COLO668 (cell line): ENCODE measurements at regions not wholly inside any gene's neighbourhood (a gene's known extent, or its start where the extent isn't known, plus 50 kb on each side); places are given as distances from the start of the nearest gene placed in this dataset.
"Not testable (repeated sequence)": the region's sequence is repeated elsewhere in the genome, so short reads cannot be mapped to it uniquely, and the experiment has no call there.

Source experiments
- DNase-seq: peaks from one replicate; lab custom pipeline; 2025; ENCODE audit not compliant: unreplicated experiment; lab: John Stamatoyannopoulos, UW

- no peak for DNase-seq
Observed at GRCh38 chr2:236979664-236980063, 106.0 kb upstream of the COPS8 start.

DNA sequence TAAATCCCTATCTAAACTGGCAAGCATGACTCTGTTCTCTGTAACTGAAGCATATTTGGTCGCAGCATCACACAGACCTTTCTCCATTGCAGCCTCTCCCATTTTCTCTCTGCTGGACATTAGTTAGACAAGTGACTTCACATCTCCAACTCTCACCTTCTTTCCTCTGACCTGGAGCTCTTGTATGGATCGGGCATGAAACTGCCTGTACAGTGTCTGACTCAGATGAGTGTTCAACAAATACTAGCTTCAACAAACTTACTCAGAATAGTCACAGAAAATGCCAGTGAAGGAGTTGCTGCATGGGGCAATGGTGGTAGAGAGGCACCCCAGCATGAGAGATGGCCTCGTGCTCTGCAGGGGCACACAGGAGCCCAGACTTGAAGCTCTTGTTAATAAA, 104.7 kb upstream of the COPS8 start:
- no peak for DNase-seq

DNA sequence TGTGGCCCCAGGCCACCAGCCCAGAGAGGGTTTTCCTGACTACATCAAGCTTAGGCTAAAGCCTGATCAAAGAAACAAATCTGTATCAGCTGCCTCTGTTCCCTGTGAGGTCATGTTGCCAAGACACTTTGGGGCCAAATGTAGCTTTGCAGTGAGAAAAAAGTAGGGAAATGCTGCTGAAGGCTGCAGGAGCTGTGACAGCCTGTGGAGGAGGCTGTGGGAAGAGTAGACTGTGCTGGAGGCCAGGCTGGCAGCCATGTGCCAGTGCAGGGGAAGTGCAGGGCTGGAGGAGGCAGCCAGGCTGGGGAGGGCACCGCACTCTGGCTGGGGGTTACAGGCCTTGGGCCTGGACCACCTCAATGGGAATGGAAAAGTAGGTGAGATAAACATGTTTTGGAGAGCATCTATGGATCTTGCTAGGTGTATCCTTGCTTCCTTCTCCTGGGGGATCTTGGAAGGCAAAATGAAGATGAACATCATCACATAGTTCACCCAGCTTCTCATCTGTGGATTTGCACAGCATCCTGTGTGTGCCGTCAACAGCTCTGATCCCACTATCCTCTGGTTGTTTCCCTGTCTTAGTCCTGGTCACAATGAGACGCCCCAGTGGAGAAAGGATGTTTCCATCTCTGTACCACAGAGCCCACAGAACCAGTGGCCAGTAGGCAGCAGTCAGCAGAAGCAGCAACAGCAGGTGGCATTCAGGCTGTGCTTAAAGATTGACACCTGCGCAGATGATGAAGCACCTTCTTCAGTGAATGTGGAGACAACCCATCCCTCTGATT, 103.8 kb upstream of the COPS8 start:
- DNase-seq, result no peak

DNA sequence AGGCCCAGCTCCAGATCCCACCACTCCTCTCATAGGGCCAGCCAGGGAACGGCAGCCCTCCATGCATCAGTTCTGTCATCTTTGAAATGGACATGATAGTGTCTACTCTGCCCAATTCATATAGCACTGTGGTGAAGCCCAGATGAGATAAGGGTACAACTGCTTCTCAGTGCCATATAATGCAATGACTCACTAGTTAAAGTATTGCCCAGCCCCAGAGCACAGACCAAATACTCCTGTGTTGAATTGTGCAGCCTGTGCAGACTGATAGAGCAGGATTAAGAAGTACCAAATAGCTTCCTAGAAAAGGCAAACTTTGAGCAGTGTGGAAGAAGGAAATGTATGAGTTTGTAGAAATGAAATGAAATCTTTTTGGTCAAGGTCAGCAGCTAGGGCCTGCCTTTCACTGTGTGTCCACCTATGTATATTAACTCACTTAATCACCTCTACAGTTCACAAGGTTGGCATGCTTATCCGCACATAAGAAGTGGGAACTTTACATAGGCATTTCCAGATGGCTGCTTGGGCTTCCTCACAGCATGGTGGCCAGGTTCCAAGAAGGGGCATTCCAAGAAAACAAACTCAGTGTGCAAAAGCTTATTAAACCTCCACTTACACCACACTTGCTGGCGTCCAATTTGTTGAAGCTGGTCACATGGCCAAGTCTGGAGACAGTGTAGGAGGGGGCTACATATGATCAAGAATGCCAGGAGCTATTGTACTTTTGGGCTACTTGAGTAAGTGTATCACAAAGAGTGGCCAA, 102.8 kb upstream of the COPS8 start:
- no peak for DNase-seq

DNA sequence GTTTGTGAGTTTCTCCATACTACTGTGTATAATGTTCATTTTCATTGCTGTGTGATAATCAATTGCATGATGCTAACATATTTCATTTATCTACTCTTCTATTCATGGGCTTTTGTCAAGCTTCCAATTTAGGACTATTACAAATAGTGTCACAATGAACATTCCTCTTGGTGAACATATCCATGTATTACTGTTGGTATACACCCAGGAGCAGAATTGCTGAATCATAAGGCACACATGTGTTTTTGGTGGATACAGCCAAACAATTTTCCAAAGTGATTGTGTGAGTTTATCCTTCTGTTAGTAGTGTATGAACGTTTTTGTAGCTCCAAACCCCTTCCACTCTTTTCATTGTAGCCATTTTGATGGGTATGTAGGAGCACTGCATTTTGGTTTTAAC, 101.6 kb upstream of the COPS8 start:
- no peak for DNase-seq

DNA sequence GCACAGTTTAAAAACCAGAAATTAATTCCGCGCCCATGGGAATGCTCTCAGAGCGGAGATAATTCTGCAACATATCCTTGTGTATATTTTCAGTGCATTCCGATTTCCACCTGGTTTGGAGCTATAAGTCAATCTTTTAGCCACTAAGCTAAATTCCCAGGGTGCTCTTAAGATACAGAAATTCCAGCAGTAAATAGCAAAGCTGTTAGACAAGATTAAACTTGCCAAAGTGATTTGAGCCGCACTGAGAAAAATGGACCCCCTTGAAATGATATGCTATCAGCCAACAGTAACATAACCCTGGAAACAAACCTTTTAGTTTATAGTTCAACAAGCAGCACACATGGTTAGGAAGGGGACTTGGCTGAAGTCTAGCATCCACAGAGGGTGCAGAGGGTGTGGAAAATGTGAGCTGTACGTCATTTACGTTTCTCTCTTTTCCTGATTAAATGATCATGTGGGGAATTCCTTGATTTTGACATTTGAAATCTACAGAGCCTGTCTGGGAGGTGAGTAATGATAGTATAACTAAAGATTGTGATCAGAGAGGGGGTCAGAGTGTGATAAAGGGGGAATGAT, 99.8 kb upstream of the COPS8 start:
- DNase-seq, result no peak

GRCh38 chr2:236986524-236987330, 99.0 kb upstream of the COPS8 start:
- DNase-seq, result peak; percentile 25

DNA sequence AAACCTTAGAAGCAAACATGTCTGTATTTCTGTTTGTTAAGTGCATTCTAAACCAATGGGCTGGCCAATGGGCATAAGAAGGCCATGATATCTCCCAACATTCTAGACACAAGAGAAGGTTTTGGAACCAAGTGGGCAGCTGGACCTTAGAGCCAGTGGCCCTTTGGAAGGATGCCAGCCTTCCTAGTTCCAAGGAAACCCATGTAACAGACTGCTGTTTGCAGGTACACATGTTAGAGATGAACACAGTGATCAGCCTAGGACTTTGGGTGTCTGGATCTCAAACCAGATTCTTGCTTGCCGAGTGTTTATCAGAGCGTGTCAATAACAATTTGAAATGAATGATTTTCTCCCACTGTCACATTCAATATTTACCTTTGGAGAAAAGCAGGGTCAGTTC, 97.5 kb upstream of the COPS8 start:
- DNase-seq, result peak; percentile 12

DNA sequence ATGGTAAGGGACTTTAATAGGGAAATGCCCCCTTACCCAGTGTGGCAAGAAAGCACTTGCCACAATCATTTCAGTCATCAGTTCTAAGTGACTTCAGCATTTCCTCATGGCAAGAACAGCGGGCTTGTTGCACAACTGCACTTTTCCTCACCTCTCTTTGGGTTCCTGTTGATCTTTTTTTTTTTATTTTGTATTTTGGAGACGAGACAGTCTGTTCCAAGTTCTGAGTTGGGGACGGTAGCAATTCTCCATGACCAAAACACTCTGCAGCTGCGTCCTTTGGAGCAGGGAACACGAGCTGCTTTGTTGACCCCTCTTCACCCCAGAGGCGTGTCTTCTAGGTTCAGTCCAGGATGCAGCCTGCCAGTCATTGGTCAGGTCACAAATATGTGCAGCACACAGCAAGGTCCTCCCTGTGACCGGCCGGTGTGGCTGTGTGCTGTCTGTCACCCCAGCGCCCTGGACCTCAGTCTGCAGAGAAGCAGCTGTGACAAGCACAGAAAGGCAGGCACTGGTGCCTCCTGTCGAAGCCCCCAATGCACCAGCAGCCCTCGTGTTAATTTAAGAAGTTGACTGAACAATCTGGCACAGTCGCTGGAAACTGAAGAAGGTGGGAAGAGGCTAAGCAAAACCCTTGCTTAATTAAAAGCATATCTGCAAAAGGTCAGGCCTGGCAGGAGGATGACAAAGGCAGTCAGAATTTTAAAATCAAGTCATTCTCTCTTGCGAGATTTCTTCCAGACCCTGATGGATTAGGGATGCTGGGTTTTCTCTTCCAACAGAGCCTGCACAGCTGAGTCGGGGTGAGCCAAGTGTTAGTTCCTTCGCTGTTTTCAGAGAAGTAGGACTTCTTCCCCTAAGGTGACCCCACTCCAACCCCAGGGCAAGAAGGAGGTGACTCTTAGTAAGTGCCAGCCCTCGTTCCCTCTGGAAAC, 96.7 kb upstream of the COPS8 start:
- no peak for DNase-seq

DNA sequence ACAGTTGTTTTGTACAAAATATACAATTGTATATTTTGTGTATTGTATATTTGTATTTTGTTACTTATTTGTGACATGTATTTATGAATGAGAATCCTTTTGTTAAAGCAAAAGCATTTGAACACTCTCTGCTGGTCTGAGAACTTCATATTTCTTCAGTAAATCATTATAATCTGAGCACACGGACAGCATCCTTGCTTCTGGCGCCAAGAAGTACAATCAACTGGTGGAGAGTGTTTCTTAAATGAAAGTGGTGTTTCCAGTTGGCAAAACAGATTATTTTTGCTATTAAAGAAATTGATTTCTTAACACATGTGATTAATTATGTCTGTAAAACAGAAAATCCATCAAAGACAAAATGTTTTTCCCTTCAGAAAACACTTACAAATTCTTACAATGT, 95.1 kb upstream of the COPS8 start:
- DNase-seq, result no peak

DNA sequence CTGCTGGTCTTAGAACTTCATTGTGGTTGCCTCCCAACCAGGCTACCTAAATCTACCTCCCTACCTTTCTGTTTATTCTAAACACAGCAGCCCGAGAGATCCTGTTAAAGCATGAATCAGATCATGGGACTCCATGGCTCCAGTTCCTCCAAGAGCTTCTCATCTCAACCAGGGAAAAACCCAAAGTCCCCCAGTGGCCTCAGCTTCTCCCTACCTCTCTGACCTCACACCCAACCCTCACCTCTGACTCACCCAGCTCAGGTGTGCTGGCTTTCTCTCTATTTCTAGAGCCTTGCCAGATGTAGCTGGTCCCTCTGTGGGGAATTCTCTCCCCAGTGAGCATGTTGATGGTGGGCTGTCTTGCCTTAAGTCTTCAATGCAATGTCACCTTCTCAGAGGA, 93.8 kb upstream of the COPS8 start:
- DNase-seq, result no peak

- no peak for DNase-seq
Observed at GRCh38 chr2:236993286-236993685, 92.4 kb upstream of the COPS8 start.

- DNase-seq, result no peak
Observed at GRCh38 chr2:236994361-236994760, 91.3 kb upstream of the COPS8 start.

DNA sequence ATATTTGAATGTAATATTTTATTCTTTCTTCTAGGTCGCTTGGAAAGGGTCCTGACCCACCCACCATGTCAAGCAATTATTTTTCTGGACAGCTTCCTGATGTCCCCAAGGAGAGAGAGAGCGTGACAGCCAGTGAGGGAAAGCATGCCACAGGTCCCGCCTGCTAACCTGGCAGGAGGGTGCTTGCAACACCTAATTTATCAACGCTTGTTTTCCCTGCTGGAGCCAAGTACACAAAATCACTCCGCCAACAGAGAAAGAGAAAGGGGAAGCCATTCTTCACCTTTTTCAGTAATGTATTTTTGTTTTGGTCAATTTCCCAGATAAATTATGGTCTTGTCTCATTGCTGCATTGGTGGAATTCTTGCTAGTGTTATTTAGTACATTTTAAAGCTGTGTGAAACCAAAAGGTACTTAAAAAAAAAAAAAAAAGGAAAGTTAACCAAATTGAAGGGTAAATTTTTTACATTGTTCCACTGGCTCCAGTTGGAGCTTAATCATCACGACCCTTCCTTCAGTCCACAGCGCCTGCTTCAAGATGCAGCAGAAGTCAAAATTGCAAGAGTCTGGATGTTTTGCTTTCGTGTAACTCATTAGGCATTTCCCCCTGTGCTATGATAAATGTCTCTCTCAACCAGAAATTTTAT, 88.5 kb upstream of the COPS8 start:
- no peak for DNase-seq

- no peak for DNase-seq
Observed at GRCh38 chr2:236998236-236998635, 87.5 kb upstream of the COPS8 start.

DNA sequence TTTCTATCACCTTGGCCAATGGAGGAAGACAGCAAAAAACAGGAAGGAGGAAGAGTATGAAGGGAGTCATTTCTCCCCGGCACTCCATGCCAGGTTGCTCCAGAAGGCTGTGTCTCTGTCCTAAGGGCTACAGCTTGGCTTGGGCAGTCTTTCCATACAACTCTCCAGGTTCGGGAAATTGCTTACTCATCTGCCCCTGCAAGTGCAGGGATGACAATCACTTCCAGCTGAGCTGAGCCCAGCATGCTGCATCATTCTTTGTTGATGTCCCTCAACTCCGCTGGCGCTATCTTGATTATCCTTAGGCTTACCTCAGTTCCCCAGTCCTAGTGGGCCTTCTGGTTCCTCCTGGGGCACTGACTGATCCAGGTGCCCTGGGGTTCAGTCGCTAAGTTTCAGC, 86.9 kb upstream of the COPS8 start:
- DNase-seq, result no peak

- DNase-seq, result no peak
Observed at GRCh38 chr2:237000481-237000880, 85.2 kb upstream of the COPS8 start.

GRCh38 chr2:237005341-237005740, 80.3 kb upstream of the COPS8 start:
- not testable (repeated sequence) for DNase-seq

DNA sequence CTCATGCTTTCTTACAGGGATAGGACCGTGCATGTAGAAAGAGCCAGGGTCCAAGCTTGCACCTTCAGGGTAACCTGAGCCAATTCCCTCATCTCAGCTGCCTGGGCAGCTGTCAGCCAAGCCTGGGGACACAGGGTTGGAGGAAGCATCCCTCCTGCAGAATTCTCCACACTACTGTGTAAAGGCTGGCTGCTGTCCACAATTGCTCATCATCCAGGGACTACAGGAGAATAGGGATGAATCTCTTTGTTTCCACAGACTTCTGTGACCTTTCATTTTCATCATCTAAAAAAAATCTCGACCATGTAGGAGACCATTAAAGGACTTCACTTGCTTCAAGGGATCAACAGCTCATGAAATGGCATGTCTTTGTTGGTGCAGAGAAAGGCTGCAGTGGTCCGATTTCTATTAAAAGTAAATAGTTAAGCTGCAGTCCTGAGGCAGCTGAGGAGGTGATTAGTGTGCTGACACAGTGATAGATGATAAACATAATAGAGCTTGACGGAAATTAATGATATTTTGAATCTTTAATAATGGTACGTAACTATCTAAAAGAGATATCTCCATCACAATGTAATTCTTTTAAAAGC, 74.4 kb upstream of the COPS8 start:
- no peak for DNase-seq
